Right cardiac atrium (tissue), 5 donors: ENCODE measurements at regions not wholly inside any gene's neighbourhood (a gene's known extent, or its start where the extent isn't known, plus 50 kb on each side); places are given as distances from the start of the nearest gene placed in this dataset.
A peak's percentile ranks its signal among the peaks of the same experiment; 100 is the strongest.
"Not testable (repeated sequence)": the region's sequence is repeated elsewhere in the genome, so short reads cannot be mapped to it uniquely, and the experiment has no call there.

ENCODE experiments used
- ATAC-seq, 2 donors: fragments of 200-7000 bp; cut with Tn5 transposase; one replicate each; pipeline versions ENCODE4 v1.8.0 to v1.9.1; 2020; ENCODE audit warnings: moderate library complexity in 2 of 2, mild to moderate bottlenecking in 1 of 2
- DNase-seq, 3 donors: peaks; one replicate each; pipeline ENCODE4 v3.0.0-alpha.2; 2020
- H3K27ac ChIP-seq: one replicate; pipeline ENCODE4 v1.5.1; 2013; ENCODE audit warnings: mild to moderate bottlenecking, low read length, control low read depth, moderate library complexity
- H3K27me3 ChIP-seq: one replicate; pipeline ENCODE4 v1.6.1; 2013; ENCODE audit not compliant: control insufficient read depth, insufficient read depth
- H3K4me1 ChIP-seq: one replicate; pipeline ENCODE4 v1.6.1; 2013; ENCODE audit warnings: low read length; ENCODE audit not compliant: control insufficient read depth, insufficient read depth
- H3K4me3 ChIP-seq: one replicate; pipeline ENCODE4 v1.5.1; 2013; ENCODE audit warnings: low read length, control low read depth
- H3K9me3 ChIP-seq: one replicate; pipeline ENCODE4 v1.6.1; 2013; ENCODE audit warnings: low read length; ENCODE audit not compliant: control insufficient read depth
- WGBS: extraction: QIAGEN DNeasy Blood & Tissue Kit; methylation state at CpG from one replicate; pipeline ENCODE4 v1.1.7; 2013; 5-methylcytosine and 5-hydroxymethylcytosine counted together
- intact Hi-C, 4 donors: fragments of 100-400 bp; cut with DNase I; formaldehyde crosslinking; loops; one replicate each; pipeline versions ENCODE4 v1.11.0 to v1.14.0; 2022 to 2023
- donor health status: healthy with polysubstance abuse.
- donor health status: DM: no; HTN: yes; CAD: no.
- donor health status: DM: no; HTN: no; CAD: no.
- donor health status: DM: no; HTN: yes; CAD: no; lungs with severe emphysema.
- donor health status: DM: yes; HTN: yes; CAD: no.

GRCh38 chr6:51153109-51153508 is 334.4 kb downstream of the TFAP2B start:
- WGBS: 16% methylated on average over 2 of the region's 2 CpGs
- intact Hi-C loops: no loop called here
- no peak overlapping the region for H3K27ac ChIP-seq
- H3K4me3 ChIP-seq: no peak overlapping the region
- no peaks in the 10 kb centered on the region for H3K4me1 ChIP-seq
- no peaks in the 10 kb centered on the region for H3K27me3 ChIP-seq
- ATAC-seq: no peak
- H3K9me3 ChIP-seq: no peaks in the 10 kb centered on the region
- DNase-seq: no peak

GRCh38 chr6:51154925-51155324 is 336.3 kb downstream of the TFAP2B start:
- H3K4me1 ChIP-seq, H3K4me3 ChIP-seq, ATAC-seq, H3K27me3 ChIP-seq, H3K27ac ChIP-seq, intact Hi-C loops, DNase-seq, H3K9me3 ChIP-seq: not testable (repeated sequence)
- WGBS: 83% methylated on average over 1 of the region's 1 CpG

- H3K9me3 ChIP-seq, H3K4me1 ChIP-seq, H3K27me3 ChIP-seq, H3K27ac ChIP-seq, DNase-seq, H3K4me3 ChIP-seq, ATAC-seq, intact Hi-C loops: not testable (repeated sequence)
- 46% methylated on average over 1 of the region's 1 CpG for WGBS
These were observed 340.6 kb downstream of the TFAP2B start for GRCh38 chr6:51159260-51159659.

GRCh38 chr6:51161752-51162151 is 343.1 kb downstream of the TFAP2B start:
- DNase-seq (no peak), ATAC-seq (no peak)
- Histone ChIP-seq H3K27ac (no peak overlapping the region), H3K27me3 (no peaks in the 10 kb centered on the region), H3K9me3 (no peaks in the 10 kb centered on the region), H3K4me1 (no peaks in the 10 kb centered on the region), H3K4me3 (no peak overlapping the region)
- intact Hi-C loops: no loop called here

- ATAC-seq: no peak
- 72% methylated on average over 6 of the region's 6 CpGs for WGBS
- no peaks in the 10 kb centered on the region for H3K27me3 ChIP-seq
- intact Hi-C loops: no loop called here
- no peaks in the 10 kb centered on the region for H3K4me1 ChIP-seq
- H3K27ac ChIP-seq: no peak overlapping the region
- H3K9me3 ChIP-seq: no peaks in the 10 kb centered on the region
- H3K4me3 ChIP-seq: no peak overlapping the region
- DNase-seq: no peak
These were observed 345.3 kb downstream of the TFAP2B start for GRCh38 chr6:51163843-51164529.

- H3K4me1 ChIP-seq: no peaks in the 10 kb centered on the region
- DNase-seq (no peak), ATAC-seq (no peak)
- H3K9me3 ChIP-seq: no peaks in the 10 kb centered on the region
- WGBS: 3% methylated on average over 1 of the region's 1 CpG
- H3K27me3 ChIP-seq: no peaks in the 10 kb centered on the region
- no peak overlapping the region for H3K27ac ChIP-seq
- intact Hi-C loops: no loop called here
- no peak overlapping the region for H3K4me3 ChIP-seq
These were observed 348.2 kb downstream of the TFAP2B start for GRCh38 chr6:51166914-51167313.

- no peaks in the 10 kb centered on the region for H3K9me3 ChIP-seq
These were observed 348.8 kb downstream of the TFAP2B start for GRCh38 chr6:51167468-51167867.

GRCh38 chr6:51182827-51183226 is 364.2 kb downstream of the TFAP2B start:
- Histone ChIP-seq H3K4me3 (no peak overlapping the region), H3K4me1 (no peaks in the 10 kb centered on the region), H3K9me3 (no peaks in the 10 kb centered on the region), H3K27me3 (no peaks in the 10 kb centered on the region), H3K27ac (no peak overlapping the region)
- ATAC-seq: no peak
- intact Hi-C loops: no loop called here
- WGBS: 68% methylated on average over 3 of the region's 3 CpGs
- no peak for DNase-seq

More at GRCh38 chr6:51167468-51167867, 348.8 kb downstream of the TFAP2B start:
- Histone ChIP-seq H3K4me3 (no peak overlapping the region), H3K4me1 (no peaks in the 10 kb centered on the region), H3K27ac (no peak overlapping the region), H3K27me3 (no peaks in the 10 kb centered on the region)
- DNase-seq: no peak
- WGBS: 39% methylated on average over 1 of the region's 1 CpG
- intact Hi-C loops: no loop called here
- no peak for ATAC-seq

- no peak overlapping the region for H3K4me3 ChIP-seq
- 86% methylated on average over 1 of the region's 1 CpG for WGBS
- no peak for ATAC-seq
These were observed 365.4 kb downstream of the TFAP2B start for GRCh38 chr6:51184046-51184445.

GRCh38 chr6:51193163-51193562 is 374.5 kb downstream of the TFAP2B start:
- H3K27ac ChIP-seq, H3K4me1 ChIP-seq, intact Hi-C loops, H3K27me3 ChIP-seq, H3K9me3 ChIP-seq, H3K4me3 ChIP-seq, ATAC-seq: not testable (repeated sequence)
- 89% methylated on average over 7 of the region's 7 CpGs for WGBS
- peak in 1 of 3 donors; percentile 21 for DNase-seq

More at GRCh38 chr6:51184046-51184445, 365.4 kb downstream of the TFAP2B start:
- Histone ChIP-seq H3K4me1 (no peaks in the 10 kb centered on the region), H3K27ac (no peak overlapping the region), H3K27me3 (no peaks in the 10 kb centered on the region), H3K9me3 (no peaks in the 10 kb centered on the region)
- DNase-seq: no peak
- intact Hi-C loops: no loop called here

- H3K4me3 ChIP-seq: no peak overlapping the region
- DNase-seq (no peak), ATAC-seq (no peak)
- no peaks in the 10 kb centered on the region for H3K9me3 ChIP-seq
- H3K4me1 ChIP-seq: no peaks in the 10 kb centered on the region
- no peak overlapping the region for H3K27ac ChIP-seq
- 44% methylated on average over 2 of the region's 2 CpGs for WGBS
- intact Hi-C loops: no loop called here
- H3K27me3 ChIP-seq: no peaks in the 10 kb centered on the region
These were observed 380.5 kb downstream of the TFAP2B start for GRCh38 chr6:51199105-51199552.
